Cardiac fibroblast (primary cell): ENCODE measurements at regions not wholly inside any gene's neighbourhood (a gene's known extent, or its start where the extent isn't known, plus 50 kb on each side); places are given as distances from the start of the nearest gene placed in this dataset.
A peak's percentile ranks its signal among the peaks of the same experiment; 100 is the strongest.

Experiments
- DNase-seq, 2 donors: peaks; one replicate each; pipeline versions ENCODE4 v3.0.0 to v3.0.0-alpha.2; 2010; ENCODE audit warnings: low read depth in 2 of 2
- H3K4me3 ChIP-seq, 2 donors: replicated peaks in 1 of 2; 1 replicate in 1 of 2; 2 replicates in 1 of 2; pipeline ENCODE4 v1.5.1; 2011; ENCODE audit warnings: low read depth in 2 of 2, low read length in 2 of 2, mild to moderate bottlenecking in 2 of 2, moderate library complexity in 1 of 2
- CTCF ChIP-seq: IDR thresholded peaks from one replicate; pipeline ENCODE4 v1.5.1; 2011; ENCODE audit warnings: low read depth, mild to moderate bottlenecking, low read length, inconsistent platforms

GRCh38 chr4:77466430-77466829 lies 139.2 kb upstream of the CXCL13 start:
- no peak for DNase-seq
- no peak for TF ChIP-seq CTCF
- no peak overlapping the region for H3K4me3 ChIP-seq

GRCh38 chr4:77471821-77472495 lies 133.7 kb upstream of the CXCL13 start:
- no peak for DNase-seq
- no peak for TF ChIP-seq CTCF
- H3K4me3 ChIP-seq, result no peak overlapping the region

- H3K4me3 ChIP-seq, result no peak overlapping the region
- TF ChIP-seq CTCF, result peak; percentile 29
- peak; percentile 11 to 47 for DNase-seq
These were observed 132.1 kb upstream of the CXCL13 start for GRCh38 chr4:77473509-77473908.

- peak; percentile 22 to 43 for DNase-seq
- H3K4me3 ChIP-seq, result no peak overlapping the region
- TF ChIP-seq CTCF, result no peak
These were observed 123.8 kb upstream of the CXCL13 start for GRCh38 chr4:77481856-77482255.

GRCh38 chr4:77488882-77489281 lies 116.7 kb upstream of the CXCL13 start:
- DNase-seq, result peak; percentile 5 to 60
- no peak overlapping the region for H3K4me3 ChIP-seq
- no peak for TF ChIP-seq CTCF

GRCh38 chr4:77493120-77493752 lies 112.4 kb upstream of the CXCL13 start:
- TF ChIP-seq CTCF, result no peak
- DNase-seq, result no peak
- no peak overlapping the region for H3K4me3 ChIP-seq
